CD8-positive, alpha-beta memory T cell (primary cell): ENCODE measurements at regions not wholly inside any gene's neighbourhood (a gene's known extent, or its start where the extent isn't known, plus 50 kb on each side); places are given as distances from the start of the nearest gene placed in this dataset.

ENCODE experiments used
- CTCF ChIA-PET: fragments of 350-600 bp; sonication (Branson Sonifier 250); formaldehyde crosslinking; loops from one replicate; lab custom pipeline; 2021; ENCODE audit warnings: antibody characterized with exemption; lab: Charles Lee
- POLR2A ChIA-PET: fragments of 350-600 bp; sonication (Branson Sonifier 250); formaldehyde crosslinking; loops from one replicate; lab custom pipeline; 2021; ENCODE audit warnings: antibody characterized with exemption; lab: Charles Lee
- DNase-seq, 5 donors: peaks; one replicate each; pipeline versions ENCODE4 v3.0.0 to v3.0.0-alpha.2; 2020 to 2022; ENCODE audit warnings: mixed read lengths in 1 of 5
- H3K27ac ChIP-seq: one replicate; pipeline ENCODE4 v1.7.0; 2013; ENCODE audit warnings: low read depth, mild to moderate bottlenecking, low read length, moderate library complexity
- H3K27me3 ChIP-seq: 2 replicates; pipeline ENCODE4 v1.7.0; 2013; ENCODE audit warnings: low read length, mild to moderate bottlenecking; ENCODE audit not compliant: insufficient read depth, poor library complexity, severe bottlenecking
- H3K36me3 ChIP-seq: 2 replicates; pipeline ENCODE4 v1.7.0; 2013; ENCODE audit warnings: mild to moderate bottlenecking, low read length, moderate library complexity; ENCODE audit not compliant: insufficient read depth
- H3K4me1 ChIP-seq: 2 replicates; pipeline ENCODE4 v1.7.0; 2013; ENCODE audit warnings: mild to moderate bottlenecking, low read length, moderate library complexity; ENCODE audit not compliant: insufficient read depth
- H3K4me3 ChIP-seq: 2 replicates; pipeline ENCODE4 v1.7.0; 2013; ENCODE audit warnings: mild to moderate bottlenecking, low read length
- H3K9me3 ChIP-seq: 2 replicates; pipeline ENCODE4 v1.7.0; 2013; ENCODE audit warnings: mild to moderate bottlenecking, low read length
- H3K27ac Mint-ChIP-seq, 8 donors: one replicate each; pipeline ENCODE4 v1.8.0; 2020 to 2021; ENCODE audit warnings: mixed read lengths in 8 of 8, mild to moderate bottlenecking in 6 of 8, inconsistent platforms in 3 of 8, moderate library complexity in 3 of 8
- H3K27me3 Mint-ChIP-seq, 2 donors: one replicate each; pipeline ENCODE4 v1.8.0; 2020 to 2021; ENCODE audit warnings: mixed read lengths in 2 of 2, mild to moderate bottlenecking in 1 of 2, moderate library complexity in 1 of 2
- H3K36me3 Mint-ChIP-seq, 3 donors: one replicate each; pipeline ENCODE4 v1.8.0; 2020 to 2021; ENCODE audit warnings: mixed read lengths in 3 of 3, inconsistent platforms in 1 of 3, mild to moderate bottlenecking in 1 of 3
- H3K4me1 Mint-ChIP-seq, 3 donors: one replicate each; pipeline ENCODE4 v1.8.0; 2020 to 2021; ENCODE audit warnings: mixed read lengths in 3 of 3, inconsistent platforms in 1 of 3, mild to moderate bottlenecking in 1 of 3
- H3K4me3 Mint-ChIP-seq, 7 donors: one replicate each; pipeline ENCODE4 v1.8.0; 2020 to 2021; ENCODE audit warnings: mixed read lengths in 7 of 7, mild to moderate bottlenecking in 6 of 7, moderate library complexity in 4 of 7, inconsistent platforms in 2 of 7
- H3K9me3 Mint-ChIP-seq, 5 donors: one replicate each; pipeline ENCODE4 v1.8.0; 2020 to 2022; ENCODE audit warnings: mixed read lengths in 5 of 5, mild to moderate bottlenecking in 3 of 5, moderate library complexity in 2 of 5, inconsistent platforms in 1 of 5

- no peak overlapping the region for H3K4me3 ChIP-seq
- H3K9me3 ChIP-seq, result no peaks in the 10 kb centered on the region
- no peaks in the 10 kb centered on the region for H3K27me3 ChIP-seq
- H3K27ac ChIP-seq, result no peak overlapping the region
- ChIA-PET POLR2A (no interaction called here), CTCF (no interaction called here)
- Mint-ChIP-seq H3K4me1 (no peaks in the 10 kb centered on the region), H3K9me3 (peaks cover 0 to 27% (median 15%) of the 10 kb centered on the region in 5 donors), H3K27ac (no peak overlapping the region), H3K4me3 (no peak overlapping the region), H3K36me3 (peaks cover 0 to 5% (median 0%) of the 10 kb centered on the region in 3 donors), H3K27me3 (peaks cover 3 to 4% of the 10 kb centered on the region in 2 donors)
- no peaks in the 10 kb centered on the region for H3K36me3 ChIP-seq
- no peak for DNase-seq
- no peaks in the 10 kb centered on the region for H3K4me1 ChIP-seq
These were observed 129.8 kb downstream of the MEX3B start for GRCh38 chr15:81915990-81916389.

GRCh38 chr15:81914734-81915256 lies 131.0 kb downstream of the MEX3B start:
- Mint-ChIP-seq H3K36me3 (peaks cover 0 to 5% (median 0%) of the 10 kb centered on the region in 3 donors), H3K27ac (no peak overlapping the region), H3K4me1 (no peaks in the 10 kb centered on the region), H3K27me3 (peaks cover 3 to 4% of the 10 kb centered on the region in 2 donors), H3K9me3 (peaks cover 0 to 20% (median 10%) of the 10 kb centered on the region in 5 donors), H3K4me3 (no peak overlapping the region)
- DNase-seq, result no peak
- Histone ChIP-seq H3K27me3 (no peaks in the 10 kb centered on the region), H3K27ac (no peak overlapping the region), H3K36me3 (no peaks in the 10 kb centered on the region), H3K4me1 (no peaks in the 10 kb centered on the region), H3K9me3 (no peaks in the 10 kb centered on the region), H3K4me3 (no peak overlapping the region)
- ChIA-PET CTCF (no interaction called here), POLR2A (no interaction called here)

GRCh38 chr15:81914333-81914732 lies 131.5 kb downstream of the MEX3B start:
- no peaks in the 10 kb centered on the region for H3K4me1 ChIP-seq
- no peak overlapping the region for H3K27ac ChIP-seq
- no peaks in the 10 kb centered on the region for H3K4me1 Mint-ChIP-seq
- CTCF ChIA-PET, result no interaction called here
- peaks cover 0 to 5% (median 0%) of the 10 kb centered on the region in 3 donors for H3K36me3 Mint-ChIP-seq
- H3K9me3 ChIP-seq, result no peaks in the 10 kb centered on the region
- peaks cover 3 to 4% of the 10 kb centered on the region in 2 donors for H3K27me3 Mint-ChIP-seq
- DNase-seq, result no peak
- no peak overlapping the region for H3K4me3 Mint-ChIP-seq
- H3K27ac Mint-ChIP-seq, result no peak overlapping the region
- H3K9me3 Mint-ChIP-seq, result peaks cover 0 to 17% (median 10%) of the 10 kb centered on the region in 5 donors
- H3K27me3 ChIP-seq, result no peaks in the 10 kb centered on the region
- POLR2A ChIA-PET, result no interaction called here
- no peak overlapping the region for H3K4me3 ChIP-seq
- H3K36me3 ChIP-seq, result no peaks in the 10 kb centered on the region

GRCh38 chr15:81911022-81911971 lies 134.5 kb downstream of the MEX3B start:
- CTCF ChIA-PET, result no interaction called here
- DNase-seq, result no peak
- POLR2A ChIA-PET, result no interaction called here
- Histone ChIP-seq H3K4me1 (no peaks in the 10 kb centered on the region), H3K27ac (no peak overlapping the region), H3K36me3 (no peaks in the 10 kb centered on the region), H3K4me3 (no peak overlapping the region), H3K27me3 (no peaks in the 10 kb centered on the region), H3K9me3 (no peaks in the 10 kb centered on the region)
- peaks cover 1 to 3% of the 10 kb centered on the region in 2 donors for H3K27me3 Mint-ChIP-seq
- no peak overlapping the region for H3K4me3 Mint-ChIP-seq
- no peaks in the 10 kb centered on the region for H3K36me3 Mint-ChIP-seq
- no peak overlapping the region for H3K27ac Mint-ChIP-seq
- H3K4me1 Mint-ChIP-seq, result no peaks in the 10 kb centered on the region
- H3K9me3 Mint-ChIP-seq, result no peaks in the 10 kb centered on the region

- no peaks in the 10 kb centered on the region for H3K9me3 Mint-ChIP-seq
- POLR2A ChIA-PET, result no interaction called here
- no peak overlapping the region for H3K27ac ChIP-seq
- no peak overlapping the region for H3K4me3 Mint-ChIP-seq
- no peaks in the 10 kb centered on the region for H3K36me3 ChIP-seq
- no peaks in the 10 kb centered on the region for H3K4me1 ChIP-seq
- H3K27ac Mint-ChIP-seq, result no peak overlapping the region
- H3K4me3 ChIP-seq, result no peak overlapping the region
- peaks cover 2% of the 10 kb centered on the region for H3K27me3 ChIP-seq
- DNase-seq, result no peak
- peaks cover 1 to 3% of the 10 kb centered on the region in 2 donors for H3K27me3 Mint-ChIP-seq
- H3K36me3 Mint-ChIP-seq, result no peaks in the 10 kb centered on the region
- no peaks in the 10 kb centered on the region for H3K4me1 Mint-ChIP-seq
- H3K9me3 ChIP-seq, result no peaks in the 10 kb centered on the region
- CTCF ChIA-PET, result no interaction called here
These were observed 135.3 kb downstream of the MEX3B start for GRCh38 chr15:81910355-81911021.

GRCh38 chr15:81909011-81909358 lies 136.8 kb downstream of the MEX3B start:
- POLR2A ChIA-PET, result no interaction called here
- Histone ChIP-seq H3K4me1 (no peaks in the 10 kb centered on the region), H3K27ac (no peak overlapping the region), H3K36me3 (no peaks in the 10 kb centered on the region), H3K4me3 (no peak overlapping the region), H3K9me3 (no peaks in the 10 kb centered on the region), H3K27me3 (peaks cover 3% of the 10 kb centered on the region)
- DNase-seq, result no peak
- H3K27me3 Mint-ChIP-seq, result no peaks in the 10 kb centered on the region
- H3K36me3 Mint-ChIP-seq, result no peaks in the 10 kb centered on the region
- H3K4me1 Mint-ChIP-seq, result no peaks in the 10 kb centered on the region
- H3K27ac Mint-ChIP-seq, result no peak overlapping the region
- no peak overlapping the region for H3K4me3 Mint-ChIP-seq
- no peaks in the 10 kb centered on the region for H3K9me3 Mint-ChIP-seq
- CTCF ChIA-PET, result no interaction called here

GRCh38 chr15:81908111-81908510 lies 137.7 kb downstream of the MEX3B start:
- Mint-ChIP-seq H3K27me3 (no peaks in the 10 kb centered on the region), H3K27ac (no peak overlapping the region), H3K4me3 (no peak overlapping the region), H3K9me3 (no peaks in the 10 kb centered on the region), H3K36me3 (no peaks in the 10 kb centered on the region), H3K4me1 (no peaks in the 10 kb centered on the region)
- Histone ChIP-seq H3K4me1 (no peaks in the 10 kb centered on the region), H3K27ac (no peak overlapping the region), H3K36me3 (no peaks in the 10 kb centered on the region), H3K27me3 (peaks cover 3% of the 10 kb centered on the region), H3K4me3 (no peak overlapping the region), H3K9me3 (no peaks in the 10 kb centered on the region)
- ChIA-PET POLR2A (no interaction called here), CTCF (no interaction called here)
- DNase-seq, result no peak

GRCh38 chr15:81907521-81907920 lies 138.3 kb downstream of the MEX3B start:
- H3K27me3 Mint-ChIP-seq, result no peaks in the 10 kb centered on the region
- CTCF ChIA-PET, result no interaction called here
- POLR2A ChIA-PET, result no interaction called here

More at GRCh38 chr15:81907521-81907920, 138.3 kb downstream of the MEX3B start:
- Histone ChIP-seq H3K27ac (no peak overlapping the region), H3K4me1 (no peaks in the 10 kb centered on the region), H3K4me3 (no peak overlapping the region), H3K9me3 (no peaks in the 10 kb centered on the region), H3K27me3 (peaks cover 3% of the 10 kb centered on the region), H3K36me3 (no peaks in the 10 kb centered on the region)
- DNase-seq, result no peak
- no peaks in the 10 kb centered on the region for H3K9me3 Mint-ChIP-seq
- no peak overlapping the region for H3K4me3 Mint-ChIP-seq
- no peaks in the 10 kb centered on the region for H3K4me1 Mint-ChIP-seq
- H3K36me3 Mint-ChIP-seq, result no peaks in the 10 kb centered on the region
- H3K27ac Mint-ChIP-seq, result peak overlapping the region in 1 of 8 donors; percentile 65
